GM21528 (cell line): ENCODE measurements at regions not wholly inside any gene's neighbourhood (a gene's known extent, or its start where the extent isn't known, plus 50 kb on each side); places are given as distances from the start of the nearest gene placed in this dataset.
A peak's percentile ranks its signal among the peaks of the same experiment; 100 is the strongest.

ENCODE experiments used
- ATAC-seq: cut with Tn5 transposase; IDR thresholded peaks from one replicate; pipeline ENCODE4 v1.9.1; 2021; ENCODE audit warnings: mild to moderate bottlenecking, moderate library complexity; ENCODE audit not compliant: unreplicated experiment, low FRiP score

DNA sequence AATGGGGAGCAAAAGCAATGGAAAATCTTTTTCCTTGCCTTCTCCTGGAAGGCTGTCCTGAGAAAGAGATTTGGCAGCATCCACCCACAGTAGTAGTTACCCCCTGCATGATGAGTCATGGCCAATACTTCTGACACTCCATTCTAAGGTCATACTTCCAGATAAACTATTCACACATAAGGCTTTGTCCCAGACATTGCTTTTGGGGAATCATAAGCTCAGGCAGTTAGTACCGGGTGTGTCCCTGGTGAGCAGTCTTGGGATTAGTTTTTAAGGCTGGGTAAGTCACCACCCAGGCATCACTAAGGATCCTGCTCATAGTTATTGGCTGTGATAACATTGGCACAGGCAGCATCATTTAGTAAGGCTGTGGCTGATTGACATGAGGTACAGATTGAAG, 160.6 kb upstream of the GGTLC1 start:
- ATAC-seq: no peak

DNA sequence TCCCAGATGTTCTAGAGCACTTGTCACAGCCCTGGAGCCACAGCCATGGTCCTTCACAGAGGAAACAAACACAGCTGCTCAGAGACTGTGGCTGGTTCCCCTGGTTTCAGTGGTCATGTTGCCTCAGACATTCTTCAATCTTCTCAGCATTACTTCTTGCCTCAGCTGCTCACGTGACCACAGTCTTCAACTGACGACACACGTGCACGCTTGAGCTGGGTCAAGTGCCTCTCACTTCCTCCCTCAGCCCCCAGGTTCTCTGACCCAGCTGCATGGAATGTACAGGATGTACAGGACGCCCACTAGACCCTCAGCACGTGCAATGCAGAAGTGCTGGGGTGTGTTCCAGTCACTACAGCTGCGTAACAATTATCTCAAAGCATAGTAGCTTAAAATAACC, 159.8 kb upstream of the GGTLC1 start:
- peak; percentile 76 for ATAC-seq

DNA sequence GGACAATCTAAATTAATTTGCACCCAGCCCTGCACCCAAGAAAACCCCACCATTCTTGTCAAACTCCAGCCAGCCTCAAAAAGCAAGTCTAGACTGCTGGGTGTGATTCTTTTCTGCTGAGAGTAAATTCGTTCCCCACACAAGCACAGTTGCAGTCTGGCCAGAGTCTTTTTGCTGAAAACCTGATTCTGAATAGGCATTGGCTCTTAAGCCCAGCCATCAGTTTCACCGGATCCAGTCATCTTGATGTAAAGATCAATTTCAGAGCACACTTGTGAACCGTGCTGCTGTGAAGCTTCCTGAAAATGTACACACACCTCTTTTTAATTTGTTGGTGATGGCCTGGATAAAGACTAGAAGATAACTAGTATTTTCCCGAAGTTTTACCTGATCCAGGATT, 159.4 kb upstream of the GGTLC1 start:
- no peak for ATAC-seq

DNA sequence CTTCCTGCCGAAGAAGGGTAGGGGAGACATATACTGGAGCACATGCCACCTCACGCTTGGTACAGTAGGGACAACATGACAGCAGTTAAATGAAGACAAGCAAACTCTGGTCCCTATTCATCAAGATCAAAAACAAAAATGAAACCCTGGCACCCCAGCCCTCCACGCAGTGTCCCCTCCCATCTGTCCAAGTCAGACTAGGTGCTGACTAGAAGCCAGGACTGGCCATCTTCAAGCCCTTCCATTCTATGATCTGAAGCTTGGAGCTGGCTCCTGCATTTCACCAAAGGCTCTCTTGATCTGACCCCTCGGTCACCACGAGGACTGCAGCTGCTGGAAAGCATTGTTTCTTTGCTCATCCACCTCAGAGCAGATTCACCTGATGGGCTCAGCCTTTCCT, 158.9 kb upstream of the GGTLC1 start:
- no peak for ATAC-seq

- ATAC-seq: no peak
Measured at GRCh38 chr20:24146231-24146634, 157.7 kb upstream of the GGTLC1 start.

DNA sequence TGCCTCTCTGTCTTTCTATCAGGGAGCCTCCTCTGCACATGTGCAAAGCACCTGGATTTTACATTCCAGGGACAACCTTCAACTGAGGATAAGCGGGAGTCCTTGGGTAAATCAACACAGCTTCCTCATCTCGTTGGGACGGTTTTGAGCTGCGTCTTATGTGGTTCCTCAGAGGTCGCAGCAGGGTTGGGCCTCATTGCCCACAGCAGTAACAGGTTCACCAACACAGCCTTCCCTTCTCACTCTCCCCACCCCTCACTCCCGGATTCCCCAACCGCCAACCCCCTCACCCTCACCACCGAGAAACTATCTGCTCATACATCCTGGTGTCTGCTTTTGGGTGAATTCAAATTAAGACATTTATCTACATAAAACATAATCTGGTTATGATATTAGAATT, 155.8 kb upstream of the GGTLC1 start:
- ATAC-seq: no peak

DNA sequence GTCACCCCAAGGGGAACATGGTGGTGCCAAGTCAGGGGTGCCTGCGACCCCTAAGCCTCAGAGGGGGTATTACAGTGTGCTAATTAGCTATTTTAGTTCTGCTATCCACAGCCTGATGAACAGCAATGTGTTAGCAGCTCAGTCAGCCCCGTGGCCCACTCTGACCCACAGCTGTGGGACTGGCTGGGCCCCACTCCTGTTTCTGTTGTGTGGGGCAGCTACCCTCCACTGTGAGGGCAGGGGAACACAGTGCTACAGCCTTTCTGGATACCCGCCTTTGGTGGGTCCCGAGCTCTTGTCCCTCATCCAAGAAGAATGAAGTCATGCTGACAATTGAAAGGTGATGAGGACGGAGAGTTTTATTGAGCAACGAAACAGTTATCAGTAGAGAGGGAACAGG, 152.5 kb upstream of the GGTLC1 start:
- ATAC-seq: no peak

GRCh38 chr20:24139846-24140245, 151.3 kb upstream of the GGTLC1 start:
- no peak for ATAC-seq

GRCh38 chr20:24138951-24139350, 150.4 kb upstream of the GGTLC1 start:
- ATAC-seq: no peak

GRCh38 chr20:24138196-24138857, 149.7 kb upstream of the GGTLC1 start:
- ATAC-seq: no peak

- no peak for ATAC-seq
Measured at GRCh38 chr20:24136659-24137246, 148.2 kb upstream of the GGTLC1 start.

DNA sequence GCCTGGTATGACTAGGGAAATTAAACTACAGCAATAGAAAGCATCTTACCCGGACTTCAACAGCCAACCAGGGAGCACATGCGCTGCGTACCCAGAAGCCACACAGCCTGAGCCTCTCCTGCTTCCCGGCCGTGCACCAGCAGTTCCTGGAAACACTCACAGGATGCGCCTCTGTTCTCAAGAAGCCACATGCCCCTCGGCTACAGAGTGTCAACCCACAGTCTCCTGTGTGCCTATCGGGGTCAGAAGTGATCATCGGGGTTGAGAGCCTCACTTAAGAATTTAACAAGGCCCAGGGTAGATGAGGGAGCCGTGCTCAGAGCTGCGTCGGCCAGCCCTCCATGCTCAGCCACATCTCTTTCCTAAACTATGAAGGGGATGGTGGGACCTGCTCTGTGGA, 147.2 kb upstream of the GGTLC1 start:
- ATAC-seq: no peak

GRCh38 chr20:24134930-24135329, 146.4 kb upstream of the GGTLC1 start:
- no peak for ATAC-seq

GRCh38 chr20:24134284-24134683, 145.7 kb upstream of the GGTLC1 start:
- no peak for ATAC-seq

DNA sequence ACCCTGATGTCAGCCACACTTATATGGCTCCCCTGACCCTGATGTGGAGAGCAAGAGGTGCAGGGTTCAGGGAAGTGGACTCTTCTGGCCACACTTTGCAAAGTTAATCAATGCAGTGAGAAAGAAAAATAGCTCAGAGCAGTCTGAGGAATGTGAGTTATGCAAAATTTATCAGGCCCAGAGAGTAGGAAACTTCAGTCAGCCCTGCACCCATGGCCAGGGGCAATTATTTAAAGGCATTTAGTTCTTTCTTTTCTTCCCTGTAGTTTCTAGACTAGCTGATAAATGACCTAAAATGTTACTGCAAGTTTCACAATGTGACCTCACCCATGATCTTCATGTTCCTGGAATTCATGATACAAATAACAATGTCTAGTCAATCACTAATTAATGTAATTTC, 143.7 kb upstream of the GGTLC1 start:
- no peak for ATAC-seq

GRCh38 chr20:24131684-24132083, 143.1 kb upstream of the GGTLC1 start:
- no peak for ATAC-seq

DNA sequence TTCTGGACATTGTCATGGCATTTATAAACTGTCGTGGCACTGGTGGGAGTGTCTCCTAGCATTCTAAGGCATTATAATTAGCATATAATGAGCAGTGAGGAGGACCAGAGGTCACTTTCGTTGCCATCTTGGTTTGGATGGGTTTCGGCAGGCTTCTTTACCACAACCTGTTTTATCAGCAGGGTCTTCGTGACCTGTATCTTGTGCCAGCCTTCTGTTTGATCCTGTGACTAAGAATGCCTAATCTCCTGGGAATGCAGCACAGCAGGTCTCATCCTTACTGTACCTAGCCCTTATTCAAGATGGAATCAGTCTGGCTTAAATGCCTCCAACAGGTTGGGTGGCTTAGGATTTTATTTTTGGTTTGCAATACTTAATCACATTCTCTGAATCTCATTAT, 142.7 kb upstream of the GGTLC1 start:
- ATAC-seq: no peak

DNA sequence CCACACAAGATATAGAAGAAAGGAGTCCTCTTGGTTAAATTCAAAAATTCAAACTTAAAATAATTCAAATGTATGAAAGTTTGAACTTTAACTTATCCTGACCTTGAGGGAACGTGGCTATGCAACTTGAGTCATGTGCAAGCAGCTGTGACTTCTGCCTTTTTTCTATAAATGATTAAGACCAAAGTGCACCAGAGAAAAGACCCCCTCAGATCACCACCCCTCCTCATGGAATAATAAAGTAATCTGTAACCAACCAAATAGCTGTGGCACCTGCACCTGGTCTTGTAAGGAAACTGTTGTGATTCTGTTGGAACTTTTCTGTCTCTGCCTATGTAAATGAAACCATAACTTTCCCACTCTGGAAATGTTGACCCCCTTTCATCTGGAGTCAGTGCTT, 141.1 kb upstream of the GGTLC1 start:
- no peak for ATAC-seq

DNA sequence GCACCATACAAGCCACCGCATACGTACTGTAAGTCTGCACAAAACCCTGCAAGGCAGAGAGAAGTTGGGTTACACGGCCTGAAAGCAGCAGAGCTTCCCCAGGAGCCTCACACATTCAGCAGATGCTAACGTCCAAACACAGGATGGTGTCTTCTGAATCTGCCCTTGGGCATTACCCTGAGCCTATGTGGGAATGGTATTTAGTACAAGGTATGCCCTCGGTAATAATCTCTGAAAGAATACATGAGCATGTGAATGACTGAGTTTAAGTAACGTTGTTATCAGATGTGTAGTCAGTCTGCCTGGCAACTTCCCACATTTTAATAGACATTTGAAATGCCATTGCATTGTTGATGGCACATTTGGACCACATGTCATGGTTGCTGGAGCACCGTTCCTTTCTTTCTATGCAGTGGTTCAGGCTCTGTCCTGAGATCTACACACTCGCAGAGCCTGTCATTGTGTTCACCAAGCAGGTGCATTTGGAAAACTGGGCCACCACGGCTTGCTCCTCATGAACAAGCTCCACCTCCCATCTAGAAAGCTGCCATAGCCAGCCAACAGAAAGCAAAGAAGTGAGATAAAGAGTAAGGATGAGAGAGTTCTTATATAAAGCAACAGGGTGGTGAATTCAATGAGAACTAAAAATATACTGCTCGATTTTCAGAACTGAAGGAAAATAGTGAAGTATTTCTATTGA, 136.5 kb upstream of the GGTLC1 start:
- no peak for ATAC-seq

- no peak for ATAC-seq
Measured at GRCh38 chr20:24124003-24124402, 135.4 kb upstream of the GGTLC1 start.

- ATAC-seq: no peak
Measured at GRCh38 chr20:24118441-24119175, 130.0 kb upstream of the GGTLC1 start.
